ENCODE measurements at regions not wholly inside any gene's neighbourhood (a gene's known extent, or its start where the extent isn't known, plus 50 kb on each side); places are given as distances from the start of the nearest gene placed in this dataset.

DNA sequence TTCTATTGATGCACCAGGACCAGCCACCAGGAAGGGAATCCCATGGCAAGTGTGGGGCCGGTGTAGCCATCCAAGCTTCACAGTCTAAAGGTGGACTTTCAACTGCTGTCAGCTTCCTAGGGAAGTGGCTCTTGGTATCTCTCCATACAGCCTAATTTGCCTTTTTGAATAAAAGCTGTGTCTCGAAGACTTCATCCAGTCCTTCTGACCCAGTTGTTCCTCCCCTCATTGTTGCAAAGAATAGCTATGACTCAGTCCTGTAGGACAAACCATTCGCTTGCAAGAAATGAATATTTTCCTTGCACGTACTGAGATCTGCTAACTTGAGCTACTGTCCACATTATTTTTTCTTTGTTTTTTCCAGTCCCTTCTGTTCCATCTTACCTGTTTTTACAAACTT lies 145.1 kb upstream of the CTSO start:
- Histone ChIP-seq H3K4me2 (ENCODE audit: insufficient read depth, low read length) (no peak overlapping the region), H3K27me3 (ENCODE audit: control insufficient read depth in 2 of 2, insufficient read depth in 2 of 2, low read length in 2 of 2) (no peaks in the 10 kb centered on the region), H3K79me2 (ENCODE audit: control insufficient read depth, insufficient read depth, low read length) (no peaks in the 10 kb centered on the region), H3K36me3 (ENCODE audit: control insufficient read depth in 2 of 2, extremely low read depth in 1 of 2, insufficient read depth in 2 of 2, low read length in 2 of 2) (no peaks in the 10 kb centered on the region), H3K4me1 (ENCODE audit: control insufficient read depth, extremely low read depth, insufficient read depth, low read length) (no peaks in the 10 kb centered on the region), H3K4me3 (replicated peaks in 1 of 3; ENCODE audit: insufficient read depth in 1 of 3, low read depth in 1 of 3, low read length in 3 of 3) (no peak overlapping the region), H3K27ac (ENCODE audit: insufficient read depth, low read depth, low read length) (no peak overlapping the region), H4K20me1 (replicated peaks; ENCODE audit: control insufficient read depth, extremely low read depth, insufficient read depth, low read length) (no peaks in the 10 kb centered on the region), H3K9me1 (replicated peaks; ENCODE audit: control insufficient read depth, extremely low read depth, insufficient read depth, low read length) (no peaks in the 10 kb centered on the region), H3K9ac (replicated peaks; ENCODE audit: extremely low read depth, insufficient read depth, low read length) (no peak overlapping the region), H2AFZ (ENCODE audit: low read depth, low read length) (no peak overlapping the region), H3K9me3 (replicated peaks; ENCODE audit: control insufficient read depth, insufficient read depth, low read length) (no peaks in the 10 kb centered on the region)
- TF ChIP-seq JUN (IDR thresholded peaks at IDR 0.05; ENCODE audit: borderline replicate concordance, insufficient read depth, insufficient read length, low read depth): no peak
- TF ChIP-seq, protein P1, sequence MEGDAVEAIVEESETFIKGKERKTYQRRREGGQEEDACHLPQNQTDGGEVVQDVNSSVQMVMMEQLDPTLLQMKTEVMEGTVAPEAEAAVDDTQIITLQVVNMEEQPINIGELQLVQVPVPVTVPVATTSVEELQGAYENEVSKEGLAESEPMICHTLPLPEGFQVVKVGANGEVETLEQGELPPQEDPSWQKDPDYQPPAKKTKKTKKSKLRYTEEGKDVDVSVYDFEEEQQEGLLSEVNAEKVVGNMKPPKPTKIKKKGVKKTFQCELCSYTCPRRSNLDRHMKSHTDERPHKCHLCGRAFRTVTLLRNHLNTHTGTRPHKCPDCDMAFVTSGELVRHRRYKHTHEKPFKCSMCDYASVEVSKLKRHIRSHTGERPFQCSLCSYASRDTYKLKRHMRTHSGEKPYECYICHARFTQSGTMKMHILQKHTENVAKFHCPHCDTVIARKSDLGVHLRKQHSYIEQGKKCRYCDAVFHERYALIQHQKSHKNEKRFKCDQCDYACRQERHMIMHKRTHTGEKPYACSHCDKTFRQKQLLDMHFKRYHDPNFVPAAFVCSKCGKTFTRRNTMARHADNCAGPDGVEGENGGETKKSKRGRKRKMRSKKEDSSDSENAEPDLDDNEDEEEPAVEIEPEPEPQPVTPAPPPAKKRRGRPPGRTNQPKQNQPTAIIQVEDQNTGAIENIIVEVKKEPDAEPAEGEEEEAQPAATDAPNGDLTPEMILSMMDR (IDR thresholded peaks at IDR 0.05; ENCODE audit: extremely low read depth in 1 of 2, insufficient read depth in 1 of 2, low read depth in 1 of 2, low read length in 2 of 2): no peak
- no peak for TF ChIP-seq EZH2 (IDR thresholded peaks at IDR 0.05; ENCODE audit: borderline replicate concordance, low read depth, low read length, severe bottlenecking)
- CTCF ChIA-PET: no interaction called here
- no peak for FAIRE-seq
- dilution Hi-C loops (cut with MboI; ENCODE audit: extremely low pct_ligation_motif_present, low sequenced_read_pairs): no loop called here
- no TSS peak for BruUV-seq (replicated peaks)
- intact Hi-C loops (cut with micrococcal nuclease): no loop called here
- DNase-seq (ENCODE audit: low read depth, low spot score): no peak
- POLR2A ChIA-PET: no interaction called here

DNA sequence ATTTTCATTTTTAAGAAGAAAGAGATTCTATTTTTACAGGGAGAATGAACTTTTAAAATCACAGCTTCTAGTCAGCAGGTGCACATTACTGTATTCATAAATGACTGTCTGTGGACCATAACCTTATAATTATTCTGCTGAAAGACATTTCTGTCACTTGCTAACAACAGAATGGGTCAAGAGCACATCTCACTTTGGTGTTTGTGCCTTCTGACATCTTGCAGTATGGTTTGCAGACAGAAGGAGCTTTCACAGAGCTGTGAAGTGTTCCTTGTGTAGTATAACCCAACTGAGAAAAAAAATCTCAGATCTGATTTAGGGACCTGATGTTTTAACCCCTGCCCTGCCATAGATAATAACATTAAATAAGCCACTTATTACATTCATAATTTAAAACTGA lies 131.4 kb upstream of the CTSO start:
- Histone ChIP-seq H3K4me2 (ENCODE audit: insufficient read depth, low read length) (no peak overlapping the region), H3K9ac (replicated peaks; ENCODE audit: extremely low read depth, insufficient read depth, low read length) (no peak overlapping the region), H3K4me3 (replicated peaks in 1 of 3; ENCODE audit: insufficient read depth in 1 of 3, low read depth in 1 of 3, low read length in 3 of 3) (no peak overlapping the region), H3K36me3 (ENCODE audit: control insufficient read depth in 2 of 2, extremely low read depth in 1 of 2, insufficient read depth in 2 of 2, low read length in 2 of 2) (no peaks in the 10 kb centered on the region), H3K9me3 (replicated peaks; ENCODE audit: control insufficient read depth, insufficient read depth, low read length) (no peaks in the 10 kb centered on the region), H4K20me1 (replicated peaks; ENCODE audit: control insufficient read depth, extremely low read depth, insufficient read depth, low read length) (no peaks in the 10 kb centered on the region), H3K79me2 (ENCODE audit: control insufficient read depth, insufficient read depth, low read length) (no peaks in the 10 kb centered on the region), H3K9me1 (replicated peaks; ENCODE audit: control insufficient read depth, extremely low read depth, insufficient read depth, low read length) (no peaks in the 10 kb centered on the region), H3K27ac (ENCODE audit: insufficient read depth, low read depth, low read length) (no peak overlapping the region), H2AFZ (ENCODE audit: low read depth, low read length) (no peak overlapping the region), H3K4me1 (ENCODE audit: control insufficient read depth, extremely low read depth, insufficient read depth, low read length) (no peaks in the 10 kb centered on the region), H3K27me3 (ENCODE audit: control insufficient read depth in 2 of 2, insufficient read depth in 2 of 2, low read length in 2 of 2) (no peaks in the 10 kb centered on the region)
- FAIRE-seq: no peak
- dilution Hi-C loops (cut with MboI; ENCODE audit: extremely low pct_ligation_motif_present, low sequenced_read_pairs): no loop called here
- DNase-seq (ENCODE audit: low read depth, low spot score): no peak
- no TSS peak for BruUV-seq (replicated peaks)
- ChIA-PET CTCF (no interaction called here), POLR2A (no interaction called here)
- TF ChIP-seq GATA2 (IDR thresholded peaks at IDR 0.05; ENCODE audit: insufficient read depth, insufficient read length, low read depth, low read length): no peak
- no peak for TF ChIP-seq MYC (IDR thresholded peaks at IDR 0.05; ENCODE audit: low read depth, low read length)
- TF ChIP-seq POLR2A (IDR thresholded peaks at IDR 0.05; ENCODE audit: low read depth, low read length): no peak
- TF ChIP-seq EZH2 (IDR thresholded peaks at IDR 0.05; ENCODE audit: borderline replicate concordance, low read depth, low read length, severe bottlenecking): no peak
- TF ChIP-seq JUN (IDR thresholded peaks at IDR 0.05; ENCODE audit: borderline replicate concordance, insufficient read depth, insufficient read length, low read depth): no peak
- TF ChIP-seq, protein P1 (IDR thresholded peaks at IDR 0.05; ENCODE audit: extremely low read depth in 1 of 2, insufficient read depth in 1 of 2, low read depth in 1 of 2, low read length in 2 of 2): no peak
- TF ChIP-seq FOS (IDR thresholded peaks at IDR 0.05; ENCODE audit: borderline replicate concordance, insufficient read depth, low read length): no peak
- intact Hi-C loops (cut with micrococcal nuclease): no loop called here

Measured in endothelial cell of umbilical vein (primary cell).